CD4-positive, alpha-beta T cell treated with Interleukin-6 at 100 ng/mL for 8 hours (primary cell): ENCODE measurements at regions not wholly inside any gene's neighbourhood (a gene's known extent, or its start where the extent isn't known, plus 50 kb on each side); places are given as distances from the start of the nearest gene placed in this dataset.
"Not testable (repeated sequence)": the region's sequence is repeated elsewhere in the genome, so short reads cannot be mapped to it uniquely, and the experiment has no call there.

Experiments
- DNase-seq: peaks from one replicate; pipeline ENCODE4 v3.0.0-alpha.2; 2020; ENCODE audit warnings: mixed read lengths, low spot score

- DNase-seq = no peak
These were observed 296.7 kb downstream of the CYRIA start for GRCh38 chr2:16368951-16369350.

- DNase-seq = no peak
These were observed 297.3 kb downstream of the CYRIA start for GRCh38 chr2:16368328-16368727.

- no peak for DNase-seq
These were observed 300.3 kb downstream of the CYRIA start for GRCh38 chr2:16365366-16365765.

GRCh38 chr2:16363581-16363980 is 302.1 kb downstream of the CYRIA start:
- no peak for DNase-seq

- DNase-seq = no peak
These were observed 303.0 kb downstream of the CYRIA start for GRCh38 chr2:16362611-16363010.

- no peak for DNase-seq
These were observed 304.2 kb downstream of the CYRIA start for GRCh38 chr2:16361261-16361995.

- DNase-seq = no peak
These were observed 305.7 kb downstream of the CYRIA start for GRCh38 chr2:16359961-16360360.

GRCh38 chr2:16357188-16357587 is 308.4 kb downstream of the CYRIA start:
- no peak for DNase-seq

- no peak for DNase-seq
These were observed 314.1 kb downstream of the CYRIA start for GRCh38 chr2:16351541-16351940.

GRCh38 chr2:16351137-16351536 is 314.5 kb downstream of the CYRIA start:
- no peak for DNase-seq

GRCh38 chr2:16350211-16350610 is 315.4 kb downstream of the CYRIA start:
- no peak for DNase-seq

- no peak for DNase-seq
These were observed 315.8 kb downstream of the CYRIA start for GRCh38 chr2:16349811-16350210.

- DNase-seq = no peak
These were observed 316.7 kb downstream of the CYRIA start for GRCh38 chr2:16348821-16349515.

GRCh38 chr2:16346671-16347070 is 319.0 kb downstream of the CYRIA start:
- no peak for DNase-seq

- DNase-seq = not testable (repeated sequence)
These were observed 320.4 kb downstream of the CYRIA start for GRCh38 chr2:16345231-16345630.

- no peak for DNase-seq
These were observed 326.4 kb downstream of the CYRIA start for GRCh38 chr2:16339206-16339605.

GRCh38 chr2:16338026-16338425 is 327.6 kb downstream of the CYRIA start:
- no peak for DNase-seq

- DNase-seq = no peak
These were observed 328.7 kb downstream of the CYRIA start for GRCh38 chr2:16336916-16337315.

- DNase-seq = no peak
These were observed 329.1 kb downstream of the CYRIA start for GRCh38 chr2:16336491-16336890.

- DNase-seq = no peak
These were observed 329.7 kb downstream of the CYRIA start for GRCh38 chr2:16335947-16336346.

GRCh38 chr2:16335604-16335930 is 330.1 kb downstream of the CYRIA start:
- DNase-seq = no peak

- no peak for DNase-seq
These were observed 330.6 kb downstream of the CYRIA start for GRCh38 chr2:16334886-16335603.

- DNase-seq = no peak
These were observed 331.3 kb downstream of the CYRIA start for GRCh38 chr2:16334366-16334765.
